GM08714 (cell line): ENCODE measurements at regions not wholly inside any gene's neighbourhood (a gene's known extent, or its start where the extent isn't known, plus 50 kb on each side); places are given as distances from the start of the nearest gene placed in this dataset.
"Not testable (repeated sequence)": the region's sequence is repeated elsewhere in the genome, so short reads cannot be mapped to it uniquely, and the experiment has no call there.

Experiments used
- H3K4me3 ChIP-seq: fragments of 200-500 bp; sonication (Bioruptor generic); 2 replicates; pipeline ENCODE4 v1.5.1; 2014; ENCODE audit warnings: mild to moderate bottlenecking, low read length, inconsistent platforms
- ZNF274 ChIP-seq: IDR thresholded peaks from 2 replicates; pipeline ENCODE4 v1.6.1; 2012; ENCODE audit warnings: mild to moderate bottlenecking, low read depth, low read length

DNA sequence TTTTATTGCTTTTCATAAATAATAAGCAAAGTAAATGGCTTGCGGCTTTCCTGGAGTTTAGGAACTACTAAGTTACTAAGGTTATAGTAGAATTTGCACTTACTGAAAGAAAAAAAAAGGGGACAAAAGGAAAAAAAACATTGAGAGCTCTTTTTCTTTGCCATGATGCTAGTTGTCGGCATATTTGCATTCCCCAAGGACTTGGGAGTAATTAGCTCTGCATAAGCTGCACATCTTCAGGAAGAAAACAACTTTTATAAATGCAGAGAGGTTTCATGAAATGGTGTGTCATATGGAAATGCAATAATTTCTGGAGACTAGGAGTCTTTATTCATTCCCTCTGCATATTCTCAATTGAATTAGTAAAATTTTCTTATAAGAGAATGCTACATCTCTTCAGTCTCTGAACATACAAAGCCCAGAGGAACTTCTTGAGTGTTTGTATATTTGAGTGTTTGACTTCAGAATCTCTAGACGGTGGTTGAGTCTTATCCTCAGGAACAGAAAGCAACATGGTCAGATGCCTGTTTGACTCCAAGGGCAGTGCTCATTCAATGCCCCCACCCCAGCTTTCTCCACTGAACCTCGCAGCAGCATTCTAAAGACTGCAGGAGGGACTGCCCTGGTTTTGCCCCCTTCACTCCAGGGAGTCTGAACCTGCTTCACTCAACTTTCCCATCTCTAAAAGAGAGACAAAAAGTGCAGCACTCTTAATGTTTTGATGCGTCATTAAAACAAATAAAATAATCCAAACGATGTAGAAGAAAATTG lies 158.9 kb upstream of the EEA1 start:
- no peak for TF ChIP-seq ZNF274
- no peak overlapping the region for H3K4me3 ChIP-seq

GRCh38 chr12:93089805-93090569 lies 160.9 kb upstream of the EEA1 start:
- no peak for TF ChIP-seq ZNF274
- no peak overlapping the region for H3K4me3 ChIP-seq

GRCh38 chr12:93090731-93091172 lies 161.7 kb upstream of the EEA1 start:
- H3K4me3 ChIP-seq = no peak overlapping the region
- TF ChIP-seq ZNF274 = no peak

DNA sequence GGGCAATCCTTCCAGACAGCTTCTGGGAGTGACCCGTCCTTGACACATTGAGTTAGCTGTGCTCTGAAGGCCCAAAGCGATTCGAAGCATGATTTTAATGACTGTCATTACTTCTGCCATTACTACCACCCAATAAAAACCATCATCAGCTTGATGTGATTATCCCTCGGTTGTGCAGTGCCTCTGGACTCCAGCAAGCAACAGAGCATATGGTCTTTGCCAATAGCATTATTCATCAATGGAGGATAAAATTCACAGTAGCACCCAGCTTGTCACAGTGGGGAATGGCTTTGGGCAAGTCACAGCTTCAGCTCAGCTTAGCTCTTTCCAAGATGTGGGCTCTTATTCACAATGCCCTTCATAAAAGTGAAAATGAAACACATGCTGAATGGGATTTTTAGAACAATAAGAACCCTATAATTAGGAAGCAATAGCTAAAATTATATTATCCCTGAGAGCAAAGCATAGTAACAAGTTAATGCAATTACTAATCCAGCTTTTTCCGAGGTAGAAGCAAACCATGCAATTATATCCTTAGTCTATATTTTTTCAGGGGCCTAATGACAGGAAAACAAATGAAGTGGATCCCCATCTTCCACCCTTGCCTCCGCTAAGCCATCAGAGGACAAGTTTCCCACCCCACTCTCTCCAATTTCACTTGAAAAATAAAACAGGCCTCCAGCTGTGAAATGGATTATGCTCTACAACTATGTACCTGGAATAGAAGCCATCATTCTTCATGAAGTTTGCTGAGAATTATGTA lies 163.0 kb upstream of the EEA1 start:
- H3K4me3 ChIP-seq = no peak overlapping the region
- no peak for TF ChIP-seq ZNF274

DNA sequence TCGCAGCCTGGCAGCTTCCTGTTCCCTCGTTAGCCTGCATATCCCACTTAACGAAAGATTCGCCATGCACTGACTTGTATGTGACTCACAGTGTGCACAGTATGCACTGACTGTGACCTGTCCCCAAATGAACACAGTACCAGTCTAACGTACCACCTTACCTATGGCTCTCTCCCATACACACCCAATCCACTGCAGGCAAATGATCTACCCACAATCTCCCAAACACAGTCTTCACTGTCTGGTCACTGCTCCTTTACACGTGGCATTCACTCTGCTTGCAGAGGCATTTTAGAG lies 163.5 kb upstream of the EEA1 start:
- no peak overlapping the region for H3K4me3 ChIP-seq
- no peak for TF ChIP-seq ZNF274

- H3K4me3 ChIP-seq = no peak overlapping the region
- no peak for TF ChIP-seq ZNF274
Measured at GRCh38 chr12:93093243-93093642, 164.1 kb upstream of the EEA1 start.

- not testable (repeated sequence) for H3K4me3 ChIP-seq
Measured at GRCh38 chr12:93094222-93094621, 165.1 kb upstream of the EEA1 start.

DNA sequence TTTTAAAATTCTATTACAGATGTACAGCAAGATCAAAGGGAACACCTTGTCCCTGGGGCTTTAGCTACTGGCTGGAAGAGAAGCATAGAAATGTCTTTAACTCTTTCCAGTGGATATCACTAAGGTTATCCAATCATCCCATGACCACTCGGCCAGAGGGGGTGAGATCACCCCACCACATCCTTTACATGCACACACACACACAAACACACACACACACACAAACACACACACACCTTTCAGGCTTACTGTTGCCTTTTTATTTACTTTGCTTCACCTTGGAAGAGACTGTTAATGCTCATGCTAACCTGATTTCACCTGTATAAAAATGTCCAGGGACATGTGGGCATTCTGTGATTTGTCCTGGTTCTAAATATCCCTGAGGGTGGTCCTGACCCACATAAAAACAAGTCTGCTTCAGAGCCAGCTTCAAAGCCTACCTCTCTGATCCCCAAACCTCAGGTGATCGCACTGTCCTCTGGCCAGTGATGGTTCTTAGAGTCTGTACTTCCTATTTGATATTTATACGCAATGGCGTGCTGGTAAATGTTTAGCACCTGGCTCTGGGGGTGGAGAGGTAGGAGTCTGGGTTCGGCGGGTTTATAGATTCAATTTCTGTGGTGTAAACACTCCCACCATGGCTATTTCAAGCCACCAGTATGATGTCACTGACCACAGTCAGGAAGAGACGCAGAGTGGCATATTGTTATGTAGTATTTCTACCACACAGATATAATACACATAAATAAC lies 166.1 kb upstream of the EEA1 start:
- TF ChIP-seq ZNF274 = no peak
- H3K4me3 ChIP-seq = peak overlapping the region; percentile 21; the same call in 1 of the 2 replicates

DNA sequence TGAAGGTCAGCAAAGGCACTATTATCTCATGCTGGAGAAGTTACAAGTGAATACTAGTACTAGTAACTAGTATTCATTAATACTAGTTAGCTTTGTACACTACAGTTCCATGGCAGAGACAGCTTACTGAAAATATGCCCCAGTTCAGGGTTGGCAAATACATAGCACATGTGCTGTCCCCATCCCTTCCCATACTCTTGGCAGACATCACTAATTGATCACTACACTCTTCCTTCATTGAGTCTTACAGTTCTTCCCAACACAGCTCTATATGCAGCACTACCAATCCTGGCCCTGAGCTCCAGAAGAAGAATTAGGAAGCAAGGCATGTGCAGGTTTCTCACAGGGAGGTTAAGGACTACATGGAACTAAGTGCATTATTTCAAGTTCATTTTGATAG lies 168.3 kb upstream of the EEA1 start:
- no peak for TF ChIP-seq ZNF274
- no peak overlapping the region for H3K4me3 ChIP-seq

GRCh38 chr12:93098077-93098476 lies 169.0 kb upstream of the EEA1 start:
- no peak overlapping the region for H3K4me3 ChIP-seq
- no peak for TF ChIP-seq ZNF274

GRCh38 chr12:93099792-93100191 lies 170.7 kb upstream of the EEA1 start:
- TF ChIP-seq ZNF274 = no peak
- H3K4me3 ChIP-seq = no peak overlapping the region

DNA sequence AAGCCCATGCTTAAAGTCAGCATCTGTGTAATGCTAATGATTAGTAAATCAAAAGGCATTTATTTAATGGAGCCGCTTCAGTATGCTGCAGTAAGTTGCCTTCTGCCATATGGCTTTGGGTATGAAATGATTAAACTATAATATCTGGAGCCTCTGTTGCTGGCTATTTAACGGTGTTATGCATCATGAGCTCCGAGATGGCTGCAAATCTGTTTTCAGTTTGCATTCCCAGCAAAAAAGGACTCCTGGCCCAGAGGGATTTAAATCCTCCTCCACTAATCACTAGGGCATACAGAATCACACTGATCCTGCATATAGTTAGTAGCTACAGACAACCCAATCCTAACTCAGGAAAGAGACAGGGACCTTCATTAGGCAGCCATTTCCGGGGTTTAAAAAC lies 171.5 kb upstream of the EEA1 start:
- H3K4me3 ChIP-seq = no peak overlapping the region
- TF ChIP-seq ZNF274 = no peak

GRCh38 chr12:93101367-93101766 lies 172.3 kb upstream of the EEA1 start:
- H3K4me3 ChIP-seq = no peak overlapping the region
- no peak for TF ChIP-seq ZNF274

DNA sequence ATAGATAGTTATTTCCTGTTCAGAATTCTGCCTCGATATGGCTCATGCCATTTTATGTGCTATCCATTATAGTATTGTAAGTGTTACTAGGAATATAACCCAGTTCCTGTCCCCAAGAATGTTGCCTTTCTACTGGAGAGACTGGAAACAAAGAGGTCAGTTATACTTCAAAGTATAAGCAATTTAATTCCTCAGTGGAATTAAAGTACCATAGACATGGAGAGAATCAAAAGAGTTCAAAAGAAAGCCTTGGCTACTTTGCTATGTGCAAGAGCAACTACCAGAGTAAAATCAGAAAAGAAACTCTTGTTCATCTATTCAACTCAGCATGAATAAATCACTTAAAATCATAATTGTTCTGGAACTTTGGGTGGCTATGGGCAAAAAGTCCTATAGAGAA lies 173.2 kb upstream of the EEA1 start:
- no peak for TF ChIP-seq ZNF274
- no peak overlapping the region for H3K4me3 ChIP-seq

DNA sequence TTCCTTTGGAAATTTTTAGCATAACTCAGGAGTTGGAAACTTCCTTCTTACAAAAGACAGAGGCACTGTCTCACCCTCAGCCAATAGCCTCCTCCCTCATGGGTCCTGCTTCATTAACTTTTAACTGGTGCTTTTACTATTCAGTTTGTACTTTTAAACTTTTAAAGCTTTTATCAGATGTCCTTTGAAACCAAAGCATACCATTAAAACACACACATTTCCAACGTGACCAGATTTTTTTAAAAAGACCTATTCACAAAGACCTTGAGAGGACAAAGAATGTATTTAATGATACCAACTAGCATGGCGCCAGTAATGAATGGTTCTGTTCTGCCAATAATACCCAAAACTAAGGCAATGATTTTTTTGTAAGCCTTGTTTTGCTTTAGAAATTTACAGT lies 173.6 kb upstream of the EEA1 start:
- no peak for TF ChIP-seq ZNF274
- no peak overlapping the region for H3K4me3 ChIP-seq
